SU-DHL-6 (cell line): ENCODE measurements at regions not wholly inside any gene's neighbourhood (a gene's known extent, or its start where the extent isn't known, plus 50 kb on each side); places are given as distances from the start of the nearest gene placed in this dataset.
"Not testable (repeated sequence)": the region's sequence is repeated elsewhere in the genome, so short reads cannot be mapped to it uniquely, and the experiment has no call there.

Source experiments
- H2AFZ ChIP-seq: fragments of 200-600 bp; sonication (generic); 2 replicates; pipeline ENCODE4 v1.6.1; 2014; ENCODE audit warnings: low read depth, mild to moderate bottlenecking, moderate library complexity, mixed read lengths, antibody characterized with exemption, low read length; ENCODE audit not compliant: severe bottlenecking
- H3F3A ChIP-seq: fragments of 200-600 bp; shearing (Covaris generic); 2 replicates; pipeline ENCODE4 v1.6.0; 2016; ENCODE audit warnings: antibody characterized with exemption, mild to moderate bottlenecking; ENCODE audit not compliant: insufficient read depth
- H3K27ac ChIP-seq: fragments of 200-600 bp; sonication (generic); 2 replicates; pipeline ENCODE4 v1.5.1; 2016; ENCODE audit warnings: low read depth, mild to moderate bottlenecking, low read length, moderate library complexity, mixed read lengths
- H3K27me3 ChIP-seq: fragments of 200-600 bp; sonication (generic), shearing (Covaris generic); 2 replicates; pipeline ENCODE4 v1.6.0; 2014; ENCODE audit warnings: mild to moderate bottlenecking, low read length
- H3K36me3 ChIP-seq: fragments of 200-600 bp; sonication (generic); 2 replicates; pipeline ENCODE4 v1.6.1; 2014; ENCODE audit warnings: mild to moderate bottlenecking, low read length, mixed read lengths
- H3K4me2 ChIP-seq: fragments of 300-600, 200-600 bp; shearing (Covaris generic), sonication (generic); 2 replicates; pipeline ENCODE4 v1.6.0; 2014; ENCODE audit warnings: low read length, low read depth, mild to moderate bottlenecking; ENCODE audit not compliant: poor library complexity, severe bottlenecking
- H3K4me3 ChIP-seq: fragments of 200-600 bp; sonication (generic); 2 replicates; pipeline ENCODE4 v1.5.1; 2014; ENCODE audit warnings: antibody characterized with exemption, low read length, mild to moderate bottlenecking, mixed read lengths; ENCODE audit not compliant: insufficient read depth, poor library complexity, severe bottlenecking
- H3K79me2 ChIP-seq: fragments of 200-600 bp; sonication (generic); 2 replicates; pipeline ENCODE4 v1.6.1; 2014; ENCODE audit warnings: mild to moderate bottlenecking, low read length, moderate library complexity; ENCODE audit not compliant: insufficient read depth
- H3K9ac ChIP-seq: fragments of 200-600 bp; sonication (generic); 2 replicates; pipeline ENCODE4 v1.7.0; 2014; ENCODE audit warnings: mild to moderate bottlenecking, low read length
- H3K9me2 ChIP-seq: fragments of 200-600 bp; sonication (generic); replicated peaks from 2 replicates; pipeline ENCODE4 v1.6.1; 2014; ENCODE audit warnings: low read length; ENCODE audit not compliant: insufficient read depth
- H3K9me3 ChIP-seq: fragments of 200-600 bp; sonication (generic); 2 replicates; pipeline ENCODE4 v1.6.1; 2014; ENCODE audit warnings: low read length, mixed read lengths; ENCODE audit not compliant: insufficient read depth
- H4K20me1 ChIP-seq: fragments of 200-600 bp; sonication (generic); 2 replicates; pipeline ENCODE4 v1.6.1; 2014; ENCODE audit warnings: low read depth, mild to moderate bottlenecking, antibody characterized with exemption, low read length, moderate library complexity, mixed read lengths
- CTCF ChIP-seq: fragments of 200-600 bp; sonication (generic); IDR thresholded peaks from one replicate; pipeline ENCODE4 v1.5.1; 2017; ENCODE audit warnings: antibody characterized with exemption, mild to moderate bottlenecking, low read length, moderate library complexity; ENCODE audit not compliant: insufficient read depth, poor library complexity, severe bottlenecking
- EZH2phosphoT487 ChIP-seq: fragments of 200-600 bp; sonication (generic), shearing (Covaris generic); conservative IDR thresholded peaks from 2 replicates; pipeline ENCODE4 v1.6.1; 2018; ENCODE audit warnings: mild to moderate bottlenecking, antibody characterized with exemption, low read length, moderate library complexity, mixed read lengths

DNA sequence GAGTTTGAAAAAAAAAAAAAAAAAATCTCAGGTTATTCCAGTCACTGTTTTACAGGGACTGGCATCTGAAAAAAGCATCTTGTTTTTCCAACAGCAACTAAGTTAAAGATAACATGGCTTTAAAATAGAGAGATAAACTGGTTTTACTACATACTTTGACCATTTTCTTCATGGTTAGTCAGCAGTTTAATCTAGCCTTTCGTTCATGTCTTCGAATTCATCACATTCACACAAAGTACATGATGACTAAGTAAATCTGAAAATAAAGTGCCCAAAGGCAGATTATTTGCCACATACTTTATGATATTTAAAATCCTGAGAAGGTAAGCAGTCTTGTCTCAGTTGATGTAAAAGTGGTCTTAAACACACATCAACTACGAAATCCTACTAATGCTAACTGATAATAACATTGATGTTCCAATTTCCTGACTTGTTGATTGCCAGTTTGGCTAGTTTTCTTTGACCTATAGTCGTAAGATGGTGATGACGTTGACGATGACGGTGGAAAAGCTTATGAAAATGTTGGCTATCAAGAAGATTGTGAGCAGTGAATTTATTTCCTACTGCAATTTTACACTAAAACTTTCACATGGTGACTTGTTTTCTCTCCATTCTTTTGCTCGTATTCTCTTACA, 540.5 kb upstream of the BOD1L1 start:
- Histone ChIP-seq H3K4me2 (no peak overlapping the region), H3K79me2 (no peaks in the 10 kb centered on the region), H3K9ac (no peak overlapping the region), H3K27me3 (no peaks in the 10 kb centered on the region), H3K36me3 (no peaks in the 10 kb centered on the region), H3K9me3 (no peaks in the 10 kb centered on the region), H3F3A (no peaks in the 10 kb centered on the region), H4K20me1 (no peaks in the 10 kb centered on the region), H3K4me3 (no peak overlapping the region), H3K9me2 (no peaks in the 10 kb centered on the region), H3K27ac (no peak overlapping the region), H2AFZ (no peak overlapping the region)
- no peak for TF ChIP-seq CTCF
- TF ChIP-seq EZH2phosphoT487, result no peak

DNA sequence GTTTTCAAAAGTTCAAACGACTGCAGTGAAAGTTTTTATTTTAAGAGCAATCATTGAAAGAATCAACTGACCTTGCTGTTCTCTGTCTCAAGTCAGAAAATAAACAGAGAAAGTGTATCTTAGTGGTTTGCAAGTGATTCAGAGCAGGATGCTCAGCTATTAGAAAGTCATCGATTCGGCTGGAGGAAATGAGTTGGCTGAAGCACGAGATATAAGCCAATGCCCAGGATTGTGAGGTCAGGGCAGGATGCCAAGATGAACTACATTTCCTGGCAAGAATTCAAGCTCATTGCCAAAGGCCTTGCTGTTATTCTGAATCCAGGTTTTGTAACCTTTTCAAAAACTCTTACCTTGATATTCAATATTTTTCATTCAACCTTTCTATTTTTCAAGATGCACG, 541.4 kb upstream of the BOD1L1 start:
- no peaks in the 10 kb centered on the region for H3K27me3 ChIP-seq
- H3K79me2 ChIP-seq, result no peaks in the 10 kb centered on the region
- H3K9me3 ChIP-seq, result no peaks in the 10 kb centered on the region
- no peaks in the 10 kb centered on the region for H3K9me2 ChIP-seq
- TF ChIP-seq EZH2phosphoT487 (no peak), CTCF (no peak)
- no peak overlapping the region for H3K27ac ChIP-seq
- no peak overlapping the region for H3K4me2 ChIP-seq
- H2AFZ ChIP-seq, result no peak overlapping the region
- H3K4me3 ChIP-seq, result no peak overlapping the region
- H4K20me1 ChIP-seq, result no peaks in the 10 kb centered on the region
- no peaks in the 10 kb centered on the region for H3K36me3 ChIP-seq
- H3K9ac ChIP-seq, result no peak overlapping the region
- no peaks in the 10 kb centered on the region for H3F3A ChIP-seq

DNA sequence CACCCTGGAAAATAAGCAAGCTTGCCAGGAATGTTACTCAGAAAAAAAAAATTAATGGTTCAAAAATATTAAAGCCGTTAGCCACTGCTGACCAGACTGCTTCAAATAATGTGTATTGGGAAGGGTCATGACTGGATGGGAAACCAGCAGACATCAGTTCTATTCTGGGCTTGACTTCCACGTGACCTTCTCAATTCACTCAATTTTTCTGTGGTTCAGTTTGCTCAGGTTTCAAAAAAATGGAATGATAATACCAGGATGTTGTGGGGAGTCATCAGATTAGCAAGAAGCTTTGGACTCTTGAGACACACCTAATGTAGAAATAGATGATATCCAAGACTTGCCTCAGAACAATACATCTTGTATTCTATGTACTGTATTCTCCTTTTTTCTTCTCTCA, 541.9 kb upstream of the BOD1L1 start:
- no peaks in the 10 kb centered on the region for H3K79me2 ChIP-seq
- no peak overlapping the region for H3K4me3 ChIP-seq
- H4K20me1 ChIP-seq, result no peaks in the 10 kb centered on the region
- no peak overlapping the region for H3K9ac ChIP-seq
- no peak overlapping the region for H3K27ac ChIP-seq
- no peak overlapping the region for H3K4me2 ChIP-seq
- TF ChIP-seq CTCF, result no peak
- TF ChIP-seq EZH2phosphoT487, result no peak
- no peaks in the 10 kb centered on the region for H3K36me3 ChIP-seq
- H2AFZ ChIP-seq, result no peak overlapping the region
- no peaks in the 10 kb centered on the region for H3K9me2 ChIP-seq
- no peaks in the 10 kb centered on the region for H3K27me3 ChIP-seq
- H3K9me3 ChIP-seq, result no peaks in the 10 kb centered on the region
- H3F3A ChIP-seq, result no peaks in the 10 kb centered on the region

GRCh38 chr4:14169940-14170339, 542.4 kb upstream of the BOD1L1 start:
- not testable (repeated sequence) for H4K20me1 ChIP-seq, H3K27me3 ChIP-seq, H3K4me3 ChIP-seq, H3K36me3 ChIP-seq, H3F3A ChIP-seq, H3K9me3 ChIP-seq, H2AFZ ChIP-seq, H3K27ac ChIP-seq, H3K9me2 ChIP-seq, H3K4me2 ChIP-seq, H3K9ac ChIP-seq, H3K79me2 ChIP-seq
